ENCODE measurements at regions not wholly inside any gene's neighbourhood (a gene's known extent, or its start where the extent isn't known, plus 50 kb on each side); places are given as distances from the start of the nearest gene placed in this dataset.
"Not testable (repeated sequence)": the region's sequence is repeated elsewhere in the genome, so short reads cannot be mapped to it uniquely, and the experiment has no call there.

- not testable (repeated sequence) for TF ChIP-seq CTCF (conservative IDR thresholded peaks at IDR 0.05 in 1 of 2, IDR thresholded peaks at IDR 0.05 in 1 of 2; ENCODE audit: extremely low read depth in 1 of 2, insufficient read depth in 1 of 2, low read depth in 1 of 2, low read length in 2 of 2); EZH2 (IDR thresholded peaks at IDR 0.05; ENCODE audit: borderline replicate concordance, low read length)
Measured at GRCh38 chrX:56451981-56452380, 111.4 kb upstream of the UBQLN2 start.

Measured in mammary epithelial cell (primary cell).